OCI-LY3 (cell line): ENCODE measurements at regions not wholly inside any gene's neighbourhood (a gene's known extent, or its start where the extent isn't known, plus 50 kb on each side); places are given as distances from the start of the nearest gene placed in this dataset.

Experiments used
- CTCF ChIP-seq: fragments of 200-600, 300-600 bp; sonication (generic); IDR thresholded peaks from 2 replicates; pipeline ENCODE4 v1.5.1; 2014; ENCODE audit warnings: antibody characterized with exemption, low read length, low read depth
- EZH2phosphoT487 ChIP-seq: fragments of 200-600 bp; shearing (Covaris generic); IDR thresholded peaks from 2 replicates; pipeline ENCODE4 v1.6.1; 2018; ENCODE audit warnings: antibody characterized with exemption, mixed run types, low read depth

- TF ChIP-seq CTCF (no peak), EZH2phosphoT487 (no peak)
Observed at GRCh38 chr4:27154706-27155105, 294.1 kb downstream of the STIM2 start.
